Colon (tissue), 2 donors: ENCODE measurements at regions not wholly inside any gene's neighbourhood (a gene's known extent, or its start where the extent isn't known, plus 50 kb on each side); places are given as distances from the start of the nearest gene placed in this dataset.
"Not testable (repeated sequence)": the region's sequence is repeated elsewhere in the genome, so short reads cannot be mapped to it uniquely, and the experiment has no call there.

Experiments
- FAIRE-seq: peaks from 2 replicates; lab custom pipeline; 2012; peaks lifted over from hg19 to GRCh38; lab: Jason Lieb, UNC
- donor health status: control.
- donor health status: control.

GRCh38 chr16:18148132-18148531 lies 188.4 kb downstream of the NPIPA8 start:
- FAIRE-seq = not testable (repeated sequence)

- not testable (repeated sequence) for FAIRE-seq
Observed at GRCh38 chr16:18146601-18147142, 189.9 kb downstream of the NPIPA8 start.

- not testable (repeated sequence) for FAIRE-seq
Observed at GRCh38 chr16:18142066-18142465, 194.5 kb downstream of the NPIPA8 start.

- FAIRE-seq = not testable (repeated sequence)
Observed at GRCh38 chr16:18136288-18136687, 200.2 kb downstream of the NPIPA8 start.

GRCh38 chr16:18135024-18135423 lies 201.5 kb downstream of the NPIPA8 start:
- not testable (repeated sequence) for FAIRE-seq

GRCh38 chr16:18131587-18131986 lies 204.9 kb downstream of the NPIPA8 start:
- FAIRE-seq = not testable (repeated sequence)

GRCh38 chr16:18130478-18131120 lies 205.9 kb downstream of the NPIPA8 start:
- not testable (repeated sequence) for FAIRE-seq

- not testable (repeated sequence) for FAIRE-seq
Observed at GRCh38 chr16:18127033-18127432, 209.5 kb downstream of the NPIPA8 start.

- not testable (repeated sequence) for FAIRE-seq
Observed at GRCh38 chr16:18119092-18119491, 217.4 kb downstream of the NPIPA8 start.

GRCh38 chr16:18118684-18119083 lies 217.9 kb downstream of the NPIPA8 start:
- not testable (repeated sequence) for FAIRE-seq

- not testable (repeated sequence) for FAIRE-seq
Observed at GRCh38 chr16:18118071-18118470, 218.5 kb downstream of the NPIPA8 start.

- FAIRE-seq = not testable (repeated sequence)
Observed at GRCh38 chr16:18104412-18104811, 232.1 kb downstream of the NPIPA8 start.

GRCh38 chr16:18101077-18101476 lies 235.5 kb downstream of the NPIPA8 start:
- FAIRE-seq = not testable (repeated sequence)

- not testable (repeated sequence) for FAIRE-seq
Observed at GRCh38 chr16:18092605-18093004, 243.9 kb downstream of the NPIPA8 start.

- FAIRE-seq = not testable (repeated sequence)
Observed at GRCh38 chr16:18080658-18081363, 255.7 kb downstream of the NPIPA8 start.

GRCh38 chr16:18077910-18078309 lies 258.6 kb downstream of the NPIPA8 start:
- FAIRE-seq = not testable (repeated sequence)

- FAIRE-seq = no peak
Observed at GRCh38 chr16:18072161-18072560, 264.4 kb downstream of the NPIPA8 start.

GRCh38 chr16:18069683-18070082 lies 266.9 kb downstream of the NPIPA8 start:
- no peak for FAIRE-seq

- FAIRE-seq = no peak
Observed at GRCh38 chr16:18068477-18068876, 268.1 kb downstream of the NPIPA8 start.

- no peak for FAIRE-seq
Observed at GRCh38 chr16:18062713-18063112, 273.8 kb downstream of the NPIPA8 start.

- no peak for FAIRE-seq
Observed at GRCh38 chr16:18060351-18060750, 276.2 kb downstream of the NPIPA8 start.

- no peak for FAIRE-seq
Observed at GRCh38 chr16:18059577-18059976, 277.0 kb downstream of the NPIPA8 start.

- no peak for FAIRE-seq
Observed at GRCh38 chr16:18059089-18059488, 277.4 kb downstream of the NPIPA8 start.
